ENCODE measurements at regions not wholly inside any gene's neighbourhood (a gene's known extent, or its start where the extent isn't known, plus 50 kb on each side); places are given as distances from the start of the nearest gene placed in this dataset.

- Histone ChIP-seq H3K27ac (no peak overlapping the region), H3K27me3 (peaks cover 10% of the 10 kb centered on the region), H3K9me3 (no peaks in the 10 kb centered on the region), H3K36me3 (no peaks in the 10 kb centered on the region), H3K4me1 (ENCODE audit: control insufficient read depth in 1 of 2, insufficient read depth in 1 of 2, low read depth in 1 of 2, low read length in 1 of 2) (no peaks in the 10 kb centered on the region), H3K4me3 (ENCODE audit: low read depth in 1 of 2, low read length in 1 of 2) (no peak overlapping the region)
- TF ChIP-seq CTCF (IDR thresholded peaks at IDR 0.05) = no peak
Observed at GRCh38 chr20:50428097-50428828, 81.9 kb upstream of the PTPN1 start.

GRCh38 chr20:50429412-50429811 is 80.8 kb upstream of the PTPN1 start:
- Histone ChIP-seq H3K27me3 (peaks cover 10% of the 10 kb centered on the region), H3K9me3 (no peaks in the 10 kb centered on the region), H3K4me1 (ENCODE audit: control insufficient read depth in 1 of 2, insufficient read depth in 1 of 2, low read depth in 1 of 2, low read length in 1 of 2) (peaks cover 8 to 9% of the 10 kb centered on the region in 2 experiments), H3K27ac (no peak overlapping the region), H3K36me3 (no peaks in the 10 kb centered on the region), H3K4me3 (ENCODE audit: low read depth in 1 of 2, low read length in 1 of 2) (no peak overlapping the region)
- TF ChIP-seq CTCF (IDR thresholded peaks at IDR 0.05) = no peak

- no peak for TF ChIP-seq CTCF (IDR thresholded peaks at IDR 0.05)
- peaks cover 3% of the 10 kb centered on the region for H3K27me3 ChIP-seq
- H3K4me3 ChIP-seq (ENCODE audit: low read depth in 1 of 2, low read length in 1 of 2) = no peak overlapping the region
- no peaks in the 10 kb centered on the region for H3K9me3 ChIP-seq
- no peaks in the 10 kb centered on the region for H3K36me3 ChIP-seq
- peaks cover 21 to 24% of the 10 kb centered on the region in 2 experiments for H3K4me1 ChIP-seq (ENCODE audit: control insufficient read depth in 1 of 2, insufficient read depth in 1 of 2, low read depth in 1 of 2, low read length in 1 of 2)
- no peak overlapping the region for H3K27ac ChIP-seq
Observed at GRCh38 chr20:50431066-50431450, 79.1 kb upstream of the PTPN1 start.

- no peaks in the 10 kb centered on the region for H3K27me3 ChIP-seq
- no peak overlapping the region for H3K4me3 ChIP-seq (ENCODE audit: low read depth in 1 of 2, low read length in 1 of 2)
- H3K27ac ChIP-seq = no peak overlapping the region
- peaks cover 21 to 24% of the 10 kb centered on the region in 2 experiments for H3K4me1 ChIP-seq (ENCODE audit: control insufficient read depth in 1 of 2, insufficient read depth in 1 of 2, low read depth in 1 of 2, low read length in 1 of 2)
- no peaks in the 10 kb centered on the region for H3K9me3 ChIP-seq
- no peaks in the 10 kb centered on the region for H3K36me3 ChIP-seq
- no peak for TF ChIP-seq CTCF (IDR thresholded peaks at IDR 0.05)
Observed at GRCh38 chr20:50433001-50433761, 77.0 kb upstream of the PTPN1 start.

GRCh38 chr20:50434321-50434652 is 75.9 kb upstream of the PTPN1 start:
- Histone ChIP-seq H3K4me3 (ENCODE audit: low read depth in 1 of 2, low read length in 1 of 2) (no peak overlapping the region), H3K36me3 (no peaks in the 10 kb centered on the region), H3K4me1 (ENCODE audit: control insufficient read depth in 1 of 2, insufficient read depth in 1 of 2, low read depth in 1 of 2, low read length in 1 of 2) (peaks cover 21 to 24% of the 10 kb centered on the region in 2 experiments), H3K27me3 (no peaks in the 10 kb centered on the region), H3K9me3 (no peaks in the 10 kb centered on the region), H3K27ac (peak overlapping the region; percentile 75)
- TF ChIP-seq CTCF (IDR thresholded peaks at IDR 0.05) = no peak
